HL-60 (cell line): ENCODE measurements at regions not wholly inside any gene's neighbourhood (a gene's known extent, or its start where the extent isn't known, plus 50 kb on each side); places are given as distances from the start of the nearest gene placed in this dataset.

ENCODE experiments used
- DNase-seq, 2 experiments: peaks; one replicate each; pipeline ENCODE4 v3.0.0-alpha.2; 2010 to 2020; ENCODE audit warnings: low read depth in 1 of 2, low spot score in 1 of 2
- H3K27ac ChIP-seq: fragments of 250-450 bp; sonication (Bioruptor Pico); replicated peaks from 2 replicates; pipeline ENCODE4 v1.5.1; 2020; ENCODE audit warnings: mild to moderate bottlenecking, moderate library complexity
- H3K27me3 ChIP-seq: fragments of 250-450 bp; sonication (Bioruptor Pico); 2 replicates; pipeline ENCODE4 v1.5.1; 2021; ENCODE audit warnings: mild to moderate bottlenecking, moderate library complexity; ENCODE audit not compliant: insufficient read depth, poor library complexity, severe bottlenecking
- H3K4me3 ChIP-seq: replicated peaks from 2 replicates; pipeline ENCODE4 v1.5.1; 2011; ENCODE audit warnings: mild to moderate bottlenecking, control low read depth, low read length; ENCODE audit not compliant: insufficient read depth
- GABPA ChIP-seq: IDR thresholded peaks from 2 replicates; pipeline ENCODE4 v1.6.1; 2012; ENCODE audit warnings: low read depth
- POLR2AphosphoS5 ChIP-seq: IDR thresholded peaks from 2 replicates; pipeline ENCODE4 v1.6.1; 2012; ENCODE audit warnings: low read depth
- REST ChIP-seq: IDR thresholded peaks from 2 replicates; pipeline ENCODE4 v1.6.1; 2012; ENCODE audit warnings: low read depth; ENCODE audit not compliant: insufficient replicate concordance
- SPI1 ChIP-seq: IDR thresholded peaks from 2 replicates; pipeline ENCODE4 v1.6.1; 2012; ENCODE audit warnings: low read depth, mild to moderate bottlenecking, borderline replicate concordance
- TF ChIP-seq, protein P1 (sequence below): IDR thresholded peaks from one replicate; pipeline ENCODE4 v1.5.1; 2011; ENCODE audit warnings: low read length, control low read depth, inconsistent platforms; ENCODE audit not compliant: insufficient read depth

DNA sequence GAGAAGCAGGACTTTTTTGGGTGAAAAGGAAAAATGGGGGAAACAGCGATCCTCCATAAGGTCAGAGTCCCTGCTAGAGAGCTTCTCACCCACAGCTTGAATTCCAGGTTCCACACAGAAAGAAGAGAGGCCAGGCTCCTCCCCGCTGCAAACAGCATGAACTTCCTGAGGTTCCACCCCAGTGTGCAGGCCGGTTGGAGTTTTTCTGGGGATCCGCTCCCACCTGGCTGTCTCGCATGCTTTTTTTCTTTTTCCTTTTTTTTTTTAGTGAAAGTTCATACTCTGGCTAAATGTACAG, 595.1 kb upstream of the ZP4 start:
- no peak for DNase-seq
- TF ChIP-seq REST (no peak), GABPA (no peak), SPI1 (no peak), POLR2AphosphoS5 (no peak)
- TF ChIP-seq, protein P1, sequence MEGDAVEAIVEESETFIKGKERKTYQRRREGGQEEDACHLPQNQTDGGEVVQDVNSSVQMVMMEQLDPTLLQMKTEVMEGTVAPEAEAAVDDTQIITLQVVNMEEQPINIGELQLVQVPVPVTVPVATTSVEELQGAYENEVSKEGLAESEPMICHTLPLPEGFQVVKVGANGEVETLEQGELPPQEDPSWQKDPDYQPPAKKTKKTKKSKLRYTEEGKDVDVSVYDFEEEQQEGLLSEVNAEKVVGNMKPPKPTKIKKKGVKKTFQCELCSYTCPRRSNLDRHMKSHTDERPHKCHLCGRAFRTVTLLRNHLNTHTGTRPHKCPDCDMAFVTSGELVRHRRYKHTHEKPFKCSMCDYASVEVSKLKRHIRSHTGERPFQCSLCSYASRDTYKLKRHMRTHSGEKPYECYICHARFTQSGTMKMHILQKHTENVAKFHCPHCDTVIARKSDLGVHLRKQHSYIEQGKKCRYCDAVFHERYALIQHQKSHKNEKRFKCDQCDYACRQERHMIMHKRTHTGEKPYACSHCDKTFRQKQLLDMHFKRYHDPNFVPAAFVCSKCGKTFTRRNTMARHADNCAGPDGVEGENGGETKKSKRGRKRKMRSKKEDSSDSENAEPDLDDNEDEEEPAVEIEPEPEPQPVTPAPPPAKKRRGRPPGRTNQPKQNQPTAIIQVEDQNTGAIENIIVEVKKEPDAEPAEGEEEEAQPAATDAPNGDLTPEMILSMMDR, result no peak
- Histone ChIP-seq H3K27ac (no peak overlapping the region), H3K27me3 (no peaks in the 10 kb centered on the region), H3K4me3 (no peak overlapping the region)

GRCh38 chr1:238485057-238485911, 594.6 kb upstream of the ZP4 start:
- H3K4me3 ChIP-seq, result no peak overlapping the region

GRCh38 chr1:238484121-238484520, 593.4 kb upstream of the ZP4 start:
- no peak overlapping the region for H3K27ac ChIP-seq

More at GRCh38 chr1:238485057-238485911, 594.6 kb upstream of the ZP4 start:
- no peak for DNase-seq
- TF ChIP-seq GABPA, result no peak
- no peaks in the 10 kb centered on the region for H3K27me3 ChIP-seq
- H3K27ac ChIP-seq, result no peak overlapping the region

More at GRCh38 chr1:238484121-238484520, 593.4 kb upstream of the ZP4 start:
- TF ChIP-seq, protein P1, result no peak
- TF ChIP-seq REST, result no peak
- no peak for TF ChIP-seq SPI1
- TF ChIP-seq GABPA, result no peak
- Histone ChIP-seq H3K4me3 (no peak overlapping the region), H3K27me3 (no peaks in the 10 kb centered on the region)
- DNase-seq, result no peak
